Colonic mucosa (tissue), 4 donors: ENCODE measurements at regions not wholly inside any gene's neighbourhood (a gene's known extent, or its start where the extent isn't known, plus 50 kb on each side); places are given as distances from the start of the nearest gene placed in this dataset.

Experiments used
- DNase-seq: peaks from one replicate; pipeline ENCODE4 v3.0.0-alpha.2; 2020
- H3K27ac ChIP-seq: fragments of 200-600 bp; one replicate; pipeline ENCODE4 v1.8.0; 2021
- H3K27me3 ChIP-seq: fragments of 200-600 bp; one replicate; pipeline ENCODE4 v1.8.0; 2021
- H3K36me3 ChIP-seq: fragments of 200-600 bp; one replicate; pipeline ENCODE4 v1.8.0; 2021
- H3K4me1 ChIP-seq: fragments of 200-600 bp; one replicate; pipeline ENCODE4 v1.8.0; 2021; ENCODE audit warnings: mild to moderate bottlenecking
- H3K4me3 ChIP-seq: fragments of 200-600 bp; one replicate; pipeline ENCODE4 v1.8.0; 2021
- H3K9ac ChIP-seq, 2 donors: one replicate each; pipeline ENCODE4 v1.7.0; 2013; ENCODE audit warnings: control low read depth in 2 of 2, low read depth in 2 of 2, low read length in 2 of 2
- H3K9me3 ChIP-seq: fragments of 200-600 bp; one replicate; pipeline ENCODE4 v1.8.0; 2021
- CTCF ChIP-seq: fragments of 200-600 bp; IDR thresholded peaks from one replicate; pipeline ENCODE4 v1.8.0; 2022; ENCODE audit warnings: antibody characterized with exemption, mild to moderate bottlenecking
- intact Hi-C: fragments of 100-400 bp; cut with DNase I; formaldehyde crosslinking; loops from one replicate; pipeline ENCODE4 v1.14.1; 2022
- donor health status: healthy.
- donor health status: DM: no; HTN: no; CAD: no.
- donor health status: DM: no; HTN: no; CAD: no.

DNA sequence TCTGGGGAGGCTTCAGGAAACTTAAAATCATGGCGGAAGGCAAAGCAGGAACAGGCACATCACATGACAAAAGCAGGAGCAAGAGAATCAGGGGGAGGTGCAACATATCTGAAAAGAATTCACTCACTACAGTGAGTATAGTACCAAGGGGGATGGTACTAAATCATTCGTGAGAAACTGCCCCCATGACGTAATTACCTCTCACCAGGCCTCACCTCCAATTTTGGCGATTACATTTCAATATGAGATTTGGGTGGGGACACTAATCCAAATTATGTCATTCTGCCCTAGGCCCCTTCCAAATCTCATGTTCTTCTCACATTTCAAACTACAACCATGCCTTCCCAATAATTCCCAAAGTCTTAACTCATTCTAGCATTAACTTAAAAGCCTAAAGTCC is 740.8 kb upstream of the SOX11 start:
- no peaks in the 10 kb centered on the region for H3K4me1 ChIP-seq
- no peak for TF ChIP-seq CTCF
- no peaks in the 10 kb centered on the region for H3K36me3 ChIP-seq
- intact Hi-C loops, result no loop called here
- H3K27me3 ChIP-seq, result no peaks in the 10 kb centered on the region
- no peaks in the 10 kb centered on the region for H3K9me3 ChIP-seq
- no peak overlapping the region for H3K4me3 ChIP-seq
- DNase-seq, result no peak
- no peak overlapping the region for H3K9ac ChIP-seq
- no peak overlapping the region for H3K27ac ChIP-seq

DNA sequence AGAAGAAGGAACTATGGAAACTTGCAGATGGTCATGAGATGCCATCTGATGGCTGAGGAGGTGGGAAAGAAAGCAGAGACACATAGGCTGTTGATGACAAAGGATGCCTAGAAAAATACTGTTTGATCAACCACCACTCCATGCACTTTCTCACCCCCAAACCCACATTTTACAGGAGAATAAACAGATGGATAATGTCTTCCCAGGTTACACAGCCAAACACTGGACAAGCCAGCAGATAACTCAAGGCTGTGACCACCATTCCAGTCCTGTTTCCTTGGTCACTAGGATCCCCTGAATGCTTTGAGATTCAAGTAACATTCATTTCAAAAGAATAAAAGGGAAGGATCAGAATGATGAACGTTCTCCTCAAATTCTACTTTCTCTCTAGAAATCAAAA is 733.0 kb upstream of the SOX11 start:
- TF ChIP-seq CTCF, result no peak
- H3K9me3 ChIP-seq, result no peaks in the 10 kb centered on the region
- no peaks in the 10 kb centered on the region for H3K27me3 ChIP-seq
- H3K4me1 ChIP-seq, result no peaks in the 10 kb centered on the region
- no peaks in the 10 kb centered on the region for H3K36me3 ChIP-seq
- H3K27ac ChIP-seq, result no peak overlapping the region
- no peak overlapping the region for H3K4me3 ChIP-seq
- no peak for DNase-seq
- intact Hi-C loops, result no loop called here
- H3K9ac ChIP-seq, result no peak overlapping the region

GRCh38 chr2:4962419-4962818 is 729.8 kb upstream of the SOX11 start:
- Histone ChIP-seq H3K27ac (no peak overlapping the region), H3K36me3 (no peaks in the 10 kb centered on the region), H3K9me3 (no peaks in the 10 kb centered on the region), H3K4me1 (no peaks in the 10 kb centered on the region), H3K9ac (no peak overlapping the region), H3K27me3 (no peaks in the 10 kb centered on the region), H3K4me3 (no peak overlapping the region)
- intact Hi-C loops, result no loop called here
- no peak for TF ChIP-seq CTCF
- DNase-seq, result no peak

DNA sequence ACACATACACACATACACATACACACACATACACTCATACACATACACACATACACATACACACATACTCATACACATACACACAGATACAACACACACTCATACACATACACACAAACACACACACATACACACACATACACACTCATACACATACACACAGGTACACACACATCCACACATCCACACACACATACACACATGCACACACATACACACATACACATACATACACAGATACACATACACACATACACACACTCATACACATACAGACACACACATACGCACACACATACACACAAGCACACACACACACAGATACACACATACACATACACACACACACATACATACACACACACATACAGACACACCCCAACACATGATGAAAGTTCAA is 729.1 kb upstream of the SOX11 start:
- no peak for TF ChIP-seq CTCF
- no peaks in the 10 kb centered on the region for H3K4me1 ChIP-seq
- H3K4me3 ChIP-seq, result no peak overlapping the region
- no peak overlapping the region for H3K9ac ChIP-seq
- H3K36me3 ChIP-seq, result no peaks in the 10 kb centered on the region
- intact Hi-C loops, result no loop called here
- no peaks in the 10 kb centered on the region for H3K9me3 ChIP-seq
- no peak overlapping the region for H3K27ac ChIP-seq
- H3K27me3 ChIP-seq, result no peaks in the 10 kb centered on the region
- no peak for DNase-seq

GRCh38 chr2:4964001-4964540 is 728.1 kb upstream of the SOX11 start:
- no peaks in the 10 kb centered on the region for H3K27me3 ChIP-seq
- TF ChIP-seq CTCF, result no peak

DNA sequence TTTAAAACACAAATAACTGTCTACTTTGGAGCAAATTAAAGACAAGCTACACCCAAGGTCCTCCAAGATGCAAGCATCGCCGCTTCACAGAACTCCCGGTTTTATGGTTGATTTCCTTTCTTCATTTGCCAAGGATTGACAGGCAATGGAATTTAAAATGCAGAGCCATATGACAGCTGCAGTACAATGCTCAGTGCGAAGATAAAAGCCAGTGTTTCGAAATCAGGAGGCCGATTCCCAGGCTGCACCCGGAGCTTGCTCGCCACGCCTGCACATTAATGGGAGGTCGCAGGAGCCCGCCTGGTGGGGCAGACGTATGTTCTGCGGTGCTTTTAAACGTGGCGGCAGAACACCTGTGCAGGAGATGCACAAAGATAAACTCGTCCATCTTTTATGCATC is 727.6 kb upstream of the SOX11 start:
- H3K36me3 ChIP-seq, result no peaks in the 10 kb centered on the region
- H3K27ac ChIP-seq, result no peak overlapping the region
- no peak overlapping the region for H3K4me3 ChIP-seq
- no peaks in the 10 kb centered on the region for H3K27me3 ChIP-seq
- intact Hi-C loops, result no loop called here
- H3K9ac ChIP-seq, result no peak overlapping the region
- no peaks in the 10 kb centered on the region for H3K4me1 ChIP-seq
- no peak for DNase-seq
- H3K9me3 ChIP-seq, result no peaks in the 10 kb centered on the region
- no peak for TF ChIP-seq CTCF

More at GRCh38 chr2:4964001-4964540, 728.1 kb upstream of the SOX11 start:
- H3K9me3 ChIP-seq, result no peaks in the 10 kb centered on the region
- intact Hi-C loops, result no loop called here
- H3K4me1 ChIP-seq, result no peaks in the 10 kb centered on the region
- H3K9ac ChIP-seq, result no peak overlapping the region
- H3K4me3 ChIP-seq, result no peak overlapping the region
- no peak for DNase-seq
- no peaks in the 10 kb centered on the region for H3K36me3 ChIP-seq
- H3K27ac ChIP-seq, result no peak overlapping the region
